ENCODE measurements at regions not wholly inside any gene's neighbourhood (a gene's known extent, or its start where the extent isn't known, plus 50 kb on each side); places are given as distances from the start of the nearest gene placed in this dataset.

- Mint-ChIP-seq H3K27me3 (peaks cover 7% of the 10 kb centered on the region), H3K4me3 (no peak overlapping the region), H3K36me3 (ENCODE audit: low read depth) (no peaks in the 10 kb centered on the region), H3K27ac (no peak overlapping the region), H3K4me1 (no peaks in the 10 kb centered on the region)
- ATAC-seq, result no peak
- DNase-seq, result no peak
- no peaks in the 10 kb centered on the region for H3K9me3 ChIP-seq (ENCODE audit: control insufficient read depth, low read length, poor library complexity, severe bottlenecking)
Measured at GRCh38 chr13:47673009-47673850, 327.8 kb downstream of the SUCLA2 start.

GRCh38 chr13:47672245-47673008, 328.6 kb downstream of the SUCLA2 start:
- no peak for DNase-seq
- H3K27ac Mint-ChIP-seq, result no peak overlapping the region
- no peaks in the 10 kb centered on the region for H3K9me3 ChIP-seq (ENCODE audit: control insufficient read depth, low read length, poor library complexity, severe bottlenecking)
- H3K27me3 Mint-ChIP-seq, result peaks cover 7% of the 10 kb centered on the region
- H3K4me3 Mint-ChIP-seq, result no peak overlapping the region
- no peaks in the 10 kb centered on the region for H3K36me3 Mint-ChIP-seq (ENCODE audit: low read depth)
- H3K4me1 Mint-ChIP-seq, result no peaks in the 10 kb centered on the region
- ATAC-seq, result no peak

- Mint-ChIP-seq H3K4me3 (no peak overlapping the region), H3K27ac (no peak overlapping the region), H3K4me1 (no peaks in the 10 kb centered on the region), H3K36me3 (ENCODE audit: low read depth) (no peaks in the 10 kb centered on the region), H3K27me3 (peaks cover 7% of the 10 kb centered on the region)
- ATAC-seq, result no peak
- no peaks in the 10 kb centered on the region for H3K9me3 ChIP-seq (ENCODE audit: control insufficient read depth, low read length, poor library complexity, severe bottlenecking)
- no peak for DNase-seq
Measured at GRCh38 chr13:47671776-47672175, 329.3 kb downstream of the SUCLA2 start.

- Mint-ChIP-seq H3K4me1 (no peaks in the 10 kb centered on the region), H3K4me3 (no peak overlapping the region), H3K27ac (no peak overlapping the region), H3K36me3 (ENCODE audit: low read depth) (no peaks in the 10 kb centered on the region), H3K27me3 (no peaks in the 10 kb centered on the region)
- H3K9me3 ChIP-seq (ENCODE audit: control insufficient read depth, low read length, poor library complexity, severe bottlenecking), result no peaks in the 10 kb centered on the region
- ATAC-seq (no peak), DNase-seq (no peak)
Measured at GRCh38 chr13:47665043-47665442, 336.0 kb downstream of the SUCLA2 start.

GRCh38 chr13:47661076-47661475, 340.0 kb downstream of the SUCLA2 start:
- no peak overlapping the region for H3K27ac Mint-ChIP-seq
- H3K4me1 Mint-ChIP-seq, result no peaks in the 10 kb centered on the region
- H3K4me3 Mint-ChIP-seq, result no peak overlapping the region
- H3K27me3 Mint-ChIP-seq, result no peaks in the 10 kb centered on the region
- no peaks in the 10 kb centered on the region for H3K9me3 ChIP-seq (ENCODE audit: control insufficient read depth, low read length, poor library complexity, severe bottlenecking)
- ATAC-seq (no peak), DNase-seq (no peak)
- no peaks in the 10 kb centered on the region for H3K36me3 Mint-ChIP-seq (ENCODE audit: low read depth)

GRCh38 chr13:47656651-47657050, 344.4 kb downstream of the SUCLA2 start:
- H3K27me3 Mint-ChIP-seq, result no peaks in the 10 kb centered on the region
- no peaks in the 10 kb centered on the region for H3K36me3 Mint-ChIP-seq (ENCODE audit: low read depth)
- H3K4me1 Mint-ChIP-seq, result no peaks in the 10 kb centered on the region
- DNase-seq (no peak), ATAC-seq (no peak)
- H3K4me3 Mint-ChIP-seq, result no peak overlapping the region
- H3K9me3 ChIP-seq (ENCODE audit: control insufficient read depth, low read length, poor library complexity, severe bottlenecking), result no peaks in the 10 kb centered on the region
- no peak overlapping the region for H3K27ac Mint-ChIP-seq

- DNase-seq (no peak), ATAC-seq (no peak)
- H3K9me3 ChIP-seq (ENCODE audit: control insufficient read depth, low read length, poor library complexity, severe bottlenecking), result no peaks in the 10 kb centered on the region
- H3K4me1 Mint-ChIP-seq, result no peaks in the 10 kb centered on the region
- H3K27ac Mint-ChIP-seq, result no peak overlapping the region
- H3K36me3 Mint-ChIP-seq (ENCODE audit: low read depth), result no peaks in the 10 kb centered on the region
- H3K27me3 Mint-ChIP-seq, result no peaks in the 10 kb centered on the region
- H3K4me3 Mint-ChIP-seq, result no peak overlapping the region
Measured at GRCh38 chr13:47650209-47650608, 350.9 kb downstream of the SUCLA2 start.

GRCh38 chr13:47647001-47647400, 354.1 kb downstream of the SUCLA2 start:
- Mint-ChIP-seq H3K27ac (no peak overlapping the region), H3K4me1 (no peaks in the 10 kb centered on the region), H3K36me3 (ENCODE audit: low read depth) (no peaks in the 10 kb centered on the region), H3K4me3 (no peak overlapping the region), H3K27me3 (no peaks in the 10 kb centered on the region)
- no peaks in the 10 kb centered on the region for H3K9me3 ChIP-seq (ENCODE audit: control insufficient read depth, low read length, poor library complexity, severe bottlenecking)
- ATAC-seq (no peak), DNase-seq (no peak)

GRCh38 chr13:47646298-47646697, 354.8 kb downstream of the SUCLA2 start:
- no peaks in the 10 kb centered on the region for H3K36me3 Mint-ChIP-seq (ENCODE audit: low read depth)

GRCh38 chr13:47639738-47640447, 361.2 kb downstream of the SUCLA2 start:
- no peaks in the 10 kb centered on the region for H3K9me3 ChIP-seq (ENCODE audit: control insufficient read depth, low read length, poor library complexity, severe bottlenecking)
- Mint-ChIP-seq H3K4me1 (no peaks in the 10 kb centered on the region), H3K4me3 (no peak overlapping the region), H3K27ac (no peak overlapping the region), H3K36me3 (ENCODE audit: low read depth) (no peaks in the 10 kb centered on the region), H3K27me3 (no peaks in the 10 kb centered on the region)
- ATAC-seq, result no peak
- DNase-seq, result no peak

More at GRCh38 chr13:47646298-47646697, 354.8 kb downstream of the SUCLA2 start:
- Mint-ChIP-seq H3K4me1 (no peaks in the 10 kb centered on the region), H3K4me3 (no peak overlapping the region), H3K27me3 (no peaks in the 10 kb centered on the region), H3K27ac (no peak overlapping the region)
- DNase-seq (no peak), ATAC-seq (no peak)
- no peaks in the 10 kb centered on the region for H3K9me3 ChIP-seq (ENCODE audit: control insufficient read depth, low read length, poor library complexity, severe bottlenecking)

GRCh38 chr13:47638627-47639026, 362.4 kb downstream of the SUCLA2 start:
- Mint-ChIP-seq H3K27ac (no peak overlapping the region), H3K4me1 (no peaks in the 10 kb centered on the region), H3K36me3 (ENCODE audit: low read depth) (no peaks in the 10 kb centered on the region), H3K4me3 (no peak overlapping the region), H3K27me3 (no peaks in the 10 kb centered on the region)
- H3K9me3 ChIP-seq (ENCODE audit: control insufficient read depth, low read length, poor library complexity, severe bottlenecking), result no peaks in the 10 kb centered on the region
- DNase-seq (no peak), ATAC-seq (no peak)

GRCh38 chr13:47632311-47632710, 368.8 kb downstream of the SUCLA2 start:
- Mint-ChIP-seq H3K36me3 (ENCODE audit: low read depth) (no peaks in the 10 kb centered on the region), H3K27ac (no peak overlapping the region), H3K4me1 (no peaks in the 10 kb centered on the region), H3K27me3 (no peaks in the 10 kb centered on the region), H3K4me3 (no peak overlapping the region)
- DNase-seq (no peak), ATAC-seq (no peak)
- H3K9me3 ChIP-seq (ENCODE audit: control insufficient read depth, low read length, poor library complexity, severe bottlenecking), result no peaks in the 10 kb centered on the region

- no peaks in the 10 kb centered on the region for H3K36me3 Mint-ChIP-seq (ENCODE audit: low read depth)
- no peak overlapping the region for H3K4me3 Mint-ChIP-seq
- no peaks in the 10 kb centered on the region for H3K9me3 ChIP-seq (ENCODE audit: control insufficient read depth, low read length, poor library complexity, severe bottlenecking)
- H3K27ac Mint-ChIP-seq, result no peak overlapping the region
- H3K27me3 Mint-ChIP-seq, result peaks cover 7% of the 10 kb centered on the region
- DNase-seq (no peak), ATAC-seq (no peak)
- no peaks in the 10 kb centered on the region for H3K4me1 Mint-ChIP-seq
Measured at GRCh38 chr13:47628666-47629065, 372.4 kb downstream of the SUCLA2 start.
